ENCODE measurements at regions not wholly inside any gene's neighbourhood (a gene's known extent, or its start where the extent isn't known, plus 50 kb on each side); places are given as distances from the start of the nearest gene placed in this dataset.

DNA sequence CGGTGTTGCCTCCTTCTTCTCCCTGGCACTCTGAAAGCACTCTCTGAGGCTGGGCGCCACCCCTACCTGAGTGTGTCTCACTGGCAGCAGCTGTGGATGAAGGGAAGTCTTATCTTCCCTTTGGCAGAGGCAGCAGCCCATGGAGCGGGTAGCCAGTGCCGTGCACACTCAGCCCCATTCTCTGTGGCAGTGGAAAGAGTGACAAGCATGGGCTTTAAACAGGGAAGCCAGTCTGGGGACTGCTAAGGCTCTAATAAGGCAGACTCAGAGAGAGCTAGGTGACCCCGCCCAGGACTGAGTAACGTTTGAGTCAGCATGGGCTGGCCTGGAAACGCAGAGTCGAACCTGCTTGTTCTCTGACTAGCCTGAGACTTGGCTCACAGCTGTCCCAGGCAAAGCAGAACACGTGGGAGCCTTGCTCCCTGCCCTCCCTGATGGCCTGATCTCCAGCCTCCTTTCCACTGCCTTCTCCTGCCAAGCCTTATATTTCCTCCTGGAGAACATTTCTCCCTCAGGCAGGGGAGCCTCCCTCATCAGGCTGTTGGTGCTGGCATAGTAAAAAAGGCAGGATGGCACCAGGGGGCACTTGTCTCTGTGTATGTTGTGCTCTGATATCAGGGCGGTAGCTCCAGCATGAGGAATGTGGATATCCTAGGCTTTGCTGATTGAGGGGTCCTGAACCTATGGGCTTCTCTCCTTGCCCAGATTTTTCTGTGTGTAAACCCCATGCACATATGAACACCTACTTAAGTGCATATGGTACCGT, 93.9 kb upstream of the LGALSL start:
- Histone ChIP-seq H3K4me1 (ENCODE audit: control insufficient read depth in 1 of 2, insufficient read depth in 1 of 2, low read depth in 1 of 2, low read length in 1 of 2) (no peaks in the 10 kb centered on the region), H3K9me3 (no peaks in the 10 kb centered on the region), H3K4me3 (ENCODE audit: low read depth in 1 of 2, low read length in 1 of 2) (no peak overlapping the region), H3K27ac (no peak overlapping the region), H3K27me3 (peaks cover 39% of the 10 kb centered on the region), H3K36me3 (no peaks in the 10 kb centered on the region)
- TF ChIP-seq, protein P1, sequence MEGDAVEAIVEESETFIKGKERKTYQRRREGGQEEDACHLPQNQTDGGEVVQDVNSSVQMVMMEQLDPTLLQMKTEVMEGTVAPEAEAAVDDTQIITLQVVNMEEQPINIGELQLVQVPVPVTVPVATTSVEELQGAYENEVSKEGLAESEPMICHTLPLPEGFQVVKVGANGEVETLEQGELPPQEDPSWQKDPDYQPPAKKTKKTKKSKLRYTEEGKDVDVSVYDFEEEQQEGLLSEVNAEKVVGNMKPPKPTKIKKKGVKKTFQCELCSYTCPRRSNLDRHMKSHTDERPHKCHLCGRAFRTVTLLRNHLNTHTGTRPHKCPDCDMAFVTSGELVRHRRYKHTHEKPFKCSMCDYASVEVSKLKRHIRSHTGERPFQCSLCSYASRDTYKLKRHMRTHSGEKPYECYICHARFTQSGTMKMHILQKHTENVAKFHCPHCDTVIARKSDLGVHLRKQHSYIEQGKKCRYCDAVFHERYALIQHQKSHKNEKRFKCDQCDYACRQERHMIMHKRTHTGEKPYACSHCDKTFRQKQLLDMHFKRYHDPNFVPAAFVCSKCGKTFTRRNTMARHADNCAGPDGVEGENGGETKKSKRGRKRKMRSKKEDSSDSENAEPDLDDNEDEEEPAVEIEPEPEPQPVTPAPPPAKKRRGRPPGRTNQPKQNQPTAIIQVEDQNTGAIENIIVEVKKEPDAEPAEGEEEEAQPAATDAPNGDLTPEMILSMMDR (IDR thresholded peaks at IDR 0.05), result no peak

DNA sequence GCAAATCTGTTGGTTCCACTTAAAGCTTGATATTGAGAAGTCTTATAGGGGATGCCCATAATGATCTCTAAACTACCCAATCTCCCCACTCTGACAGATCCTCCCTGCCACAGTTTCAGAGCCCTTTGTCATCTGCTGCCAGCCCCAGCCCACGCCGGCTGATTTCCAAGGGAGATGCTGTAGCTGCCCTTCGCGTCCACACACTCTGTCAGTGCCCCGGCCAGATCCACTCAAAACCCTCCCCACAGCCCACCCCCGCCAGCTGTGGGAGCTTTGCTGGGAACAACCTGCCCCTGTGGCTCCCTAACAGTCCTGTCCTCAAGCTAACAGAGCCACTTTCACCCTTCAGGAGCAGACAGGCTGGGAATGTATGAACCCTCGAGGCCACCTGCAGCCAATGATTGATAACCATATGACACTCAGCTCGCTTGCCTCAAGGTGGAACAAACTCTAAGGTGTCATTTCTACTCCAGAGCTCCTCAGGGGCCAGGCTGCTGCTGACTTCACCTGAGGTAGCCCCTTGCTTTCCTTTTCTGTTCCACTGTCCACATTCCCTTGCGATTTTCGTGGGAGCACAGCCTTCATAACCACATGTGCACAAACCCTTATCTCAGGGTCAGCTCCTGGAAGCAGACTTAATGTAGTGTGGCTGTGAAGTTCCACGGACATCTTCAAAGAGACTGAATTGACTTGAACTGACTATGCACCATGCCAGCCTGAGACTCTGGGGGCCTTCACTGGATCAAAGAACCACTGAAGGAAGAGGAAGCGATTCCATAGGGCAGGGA, 92.6 kb upstream of the LGALSL start:
- Histone ChIP-seq H3K4me1 (ENCODE audit: control insufficient read depth in 1 of 2, insufficient read depth in 1 of 2, low read depth in 1 of 2, low read length in 1 of 2) (no peaks in the 10 kb centered on the region), H3K27ac (no peak overlapping the region), H3K36me3 (no peaks in the 10 kb centered on the region), H3K27me3 (peaks cover 28% of the 10 kb centered on the region), H3K9me3 (no peaks in the 10 kb centered on the region), H3K4me3 (ENCODE audit: low read depth in 1 of 2, low read length in 1 of 2) (no peak overlapping the region)
- TF ChIP-seq, protein P1 (IDR thresholded peaks at IDR 0.05), result no peak

DNA sequence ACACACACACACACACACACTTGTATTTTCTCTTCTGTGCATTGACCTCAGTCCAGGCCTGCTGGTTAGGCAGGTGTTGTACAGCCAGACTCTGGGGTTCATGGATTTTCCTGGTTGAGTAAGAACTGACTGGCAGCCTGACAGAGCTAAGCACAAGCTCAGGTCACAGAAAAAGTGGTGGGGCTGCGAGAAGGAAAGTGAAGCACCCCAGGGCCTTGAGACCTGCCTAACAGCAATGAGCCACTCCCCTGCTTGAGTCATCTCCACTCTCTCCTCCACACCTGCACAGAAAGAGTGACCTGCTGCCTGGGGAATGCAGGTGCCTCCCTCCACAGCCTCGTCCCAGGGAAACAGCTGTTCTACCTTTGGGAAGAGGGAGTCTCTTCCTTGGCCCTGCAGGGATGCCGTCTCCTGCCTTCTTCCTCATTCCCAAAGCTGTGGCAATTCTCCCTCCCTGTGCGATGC, 91.4 kb upstream of the LGALSL start:
- Histone ChIP-seq H3K36me3 (no peaks in the 10 kb centered on the region), H3K27me3 (peaks cover 15% of the 10 kb centered on the region), H3K4me1 (ENCODE audit: control insufficient read depth in 1 of 2, insufficient read depth in 1 of 2, low read depth in 1 of 2, low read length in 1 of 2) (no peaks in the 10 kb centered on the region), H3K4me3 (ENCODE audit: low read depth in 1 of 2, low read length in 1 of 2) (no peak overlapping the region), H3K27ac (no peak overlapping the region), H3K9me3 (no peaks in the 10 kb centered on the region)
- TF ChIP-seq, protein P1 (IDR thresholded peaks at IDR 0.05), result no peak

DNA sequence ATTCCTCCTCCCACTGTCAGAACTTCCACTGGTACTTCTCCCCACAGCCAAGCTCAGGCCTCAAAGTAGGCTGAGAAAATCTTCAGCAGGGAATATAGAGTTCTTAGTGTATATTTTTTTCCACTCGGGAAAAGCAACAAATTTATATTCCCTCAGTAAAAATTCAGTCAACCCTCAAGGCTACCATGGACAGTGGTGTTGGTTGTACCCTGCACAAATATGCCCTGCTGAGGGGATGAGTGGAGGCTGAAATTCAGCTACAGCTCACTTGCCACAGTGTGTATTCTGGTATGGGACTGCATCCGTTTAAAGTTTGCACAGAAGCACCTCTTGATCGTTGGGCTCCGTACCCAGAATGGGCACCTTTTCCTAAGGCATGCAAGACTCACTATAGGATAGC, 90.8 kb upstream of the LGALSL start:
- no peaks in the 10 kb centered on the region for H3K36me3 ChIP-seq
- H3K27ac ChIP-seq, result no peak overlapping the region
- no peaks in the 10 kb centered on the region for H3K9me3 ChIP-seq
- no peaks in the 10 kb centered on the region for H3K4me1 ChIP-seq (ENCODE audit: control insufficient read depth in 1 of 2, insufficient read depth in 1 of 2, low read depth in 1 of 2, low read length in 1 of 2)
- no peak overlapping the region for H3K4me3 ChIP-seq (ENCODE audit: low read depth in 1 of 2, low read length in 1 of 2)
- peaks cover 13% of the 10 kb centered on the region for H3K27me3 ChIP-seq
- TF ChIP-seq, protein P1 (IDR thresholded peaks at IDR 0.05), result no peak

DNA sequence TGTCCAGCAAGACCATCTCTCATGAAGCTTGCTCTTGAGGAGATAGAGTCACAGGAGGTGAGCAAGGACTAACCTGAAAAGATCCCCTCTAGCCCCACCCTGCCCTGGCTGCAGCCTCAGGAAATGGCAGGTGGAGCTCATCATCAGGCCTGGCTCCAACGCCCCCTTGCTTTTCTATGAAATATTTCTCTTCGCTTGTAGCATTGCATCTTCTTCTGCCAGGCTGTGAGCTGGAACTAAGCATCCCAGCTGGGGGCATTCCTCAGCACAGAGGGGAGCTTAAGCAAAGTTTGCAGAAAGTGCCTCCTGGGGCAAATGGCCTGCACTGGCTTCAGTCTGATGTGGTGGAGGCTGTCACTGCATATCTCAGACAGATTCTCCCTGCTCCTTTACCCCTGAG, 90.1 kb upstream of the LGALSL start:
- H3K4me1 ChIP-seq (ENCODE audit: control insufficient read depth in 1 of 2, insufficient read depth in 1 of 2, low read depth in 1 of 2, low read length in 1 of 2), result no peaks in the 10 kb centered on the region
- H3K9me3 ChIP-seq, result no peaks in the 10 kb centered on the region
- H3K27ac ChIP-seq, result no peak overlapping the region
- H3K36me3 ChIP-seq, result no peaks in the 10 kb centered on the region
- TF ChIP-seq, protein P1 (IDR thresholded peaks at IDR 0.05), result no peak
- H3K4me3 ChIP-seq (ENCODE audit: low read depth in 1 of 2, low read length in 1 of 2), result no peak overlapping the region
- peaks cover 6% of the 10 kb centered on the region for H3K27me3 ChIP-seq
